GM19467 (cell line): ENCODE measurements at regions not wholly inside any gene's neighbourhood (a gene's known extent, or its start where the extent isn't known, plus 50 kb on each side); places are given as distances from the start of the nearest gene placed in this dataset.
"Not testable (repeated sequence)": the region's sequence is repeated elsewhere in the genome, so short reads cannot be mapped to it uniquely, and the experiment has no call there.

ENCODE experiments used
- ATAC-seq: cut with Tn5 transposase; IDR thresholded peaks from one replicate; pipeline ENCODE4 v1.9.1; 2021; ENCODE audit warnings: mild to moderate bottlenecking, moderate library complexity; ENCODE audit not compliant: unreplicated experiment

DNA sequence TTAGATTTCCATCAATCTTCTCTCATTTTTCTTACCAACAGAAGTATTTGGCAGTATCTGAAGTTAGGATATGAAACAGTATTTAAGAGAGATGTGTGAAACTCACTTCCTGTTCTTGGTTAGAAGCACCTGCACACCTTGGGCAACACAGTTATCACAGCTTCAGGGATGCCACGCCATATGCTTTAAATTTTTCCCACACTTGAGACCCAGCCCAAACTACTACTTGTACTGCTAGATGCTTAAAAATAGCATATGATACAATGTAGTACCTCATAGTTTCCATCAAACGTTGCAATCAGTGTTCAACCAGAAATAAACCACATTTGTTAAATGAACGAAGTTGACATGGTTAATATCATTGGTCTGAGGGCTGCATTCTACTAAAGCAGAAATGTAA is 725.1 kb upstream of the FRG1 start:
- ATAC-seq, result no peak

DNA sequence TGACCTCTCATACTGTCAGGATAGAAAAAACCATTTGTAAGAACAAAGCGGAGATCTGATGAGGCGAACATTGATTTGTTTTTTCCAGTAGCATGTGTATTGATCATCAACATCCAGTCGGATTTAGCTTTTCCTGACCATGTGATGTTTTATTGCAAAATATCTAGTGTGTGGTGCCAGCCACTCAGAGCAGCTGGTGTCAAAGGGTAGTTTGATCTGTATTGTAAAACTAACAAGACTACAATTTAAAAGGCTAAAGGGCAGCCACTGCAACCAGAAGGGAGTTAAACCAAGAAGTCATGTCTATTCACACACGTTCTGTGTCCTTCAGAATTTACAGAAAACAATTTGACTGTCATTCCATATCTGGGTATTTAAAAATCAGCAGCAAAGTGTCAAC is 719.0 kb upstream of the FRG1 start:
- ATAC-seq, result no peak

- no peak for ATAC-seq
Measured at GRCh38 chr4:189228726-189229125, 711.9 kb upstream of the FRG1 start.

DNA sequence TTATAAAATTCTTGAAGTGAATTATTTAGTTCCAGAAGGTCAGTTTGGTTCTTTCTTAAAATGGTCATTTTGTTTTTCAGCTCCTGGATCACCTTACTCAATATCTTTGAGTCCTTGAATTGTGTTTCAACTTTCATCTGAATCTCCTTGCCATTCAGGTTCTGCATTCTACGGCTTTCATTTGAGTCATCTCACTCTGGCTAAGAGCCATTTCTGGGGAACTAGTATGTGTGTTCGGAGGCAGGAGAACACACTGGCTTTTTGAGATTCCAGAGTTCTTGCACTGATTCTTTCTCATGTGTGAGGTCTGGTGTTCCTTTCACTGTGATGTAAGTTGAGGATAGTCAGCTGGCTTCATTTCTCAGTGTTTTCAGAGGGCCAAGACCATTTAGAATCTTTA is 708.4 kb upstream of the FRG1 start:
- ATAC-seq, result no peak

- ATAC-seq, result not testable (repeated sequence)
Measured at GRCh38 chr4:189233754-189234153, 706.9 kb upstream of the FRG1 start.

DNA sequence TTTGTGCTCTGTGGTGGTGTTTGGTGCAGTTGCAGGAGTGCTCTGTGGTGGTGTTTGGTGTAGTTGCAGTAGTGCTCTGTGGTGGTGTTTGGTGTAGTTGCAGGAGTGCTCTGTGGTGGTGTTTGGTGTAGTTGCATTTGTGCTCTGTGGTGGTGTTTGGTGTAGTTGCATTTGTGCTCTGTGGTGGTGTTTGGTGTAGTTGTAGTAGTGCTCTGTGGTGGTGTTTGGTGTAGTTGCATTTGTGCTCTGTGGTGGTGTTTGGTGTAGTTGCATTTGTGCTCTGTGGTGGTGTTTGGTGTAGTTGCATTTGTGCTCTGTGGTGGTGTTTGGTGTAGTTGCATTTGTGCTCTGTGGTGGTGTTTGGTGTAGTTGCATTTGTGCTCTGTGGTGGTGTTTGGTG is 705.7 kb upstream of the FRG1 start:
- ATAC-seq, result not testable (repeated sequence)

DNA sequence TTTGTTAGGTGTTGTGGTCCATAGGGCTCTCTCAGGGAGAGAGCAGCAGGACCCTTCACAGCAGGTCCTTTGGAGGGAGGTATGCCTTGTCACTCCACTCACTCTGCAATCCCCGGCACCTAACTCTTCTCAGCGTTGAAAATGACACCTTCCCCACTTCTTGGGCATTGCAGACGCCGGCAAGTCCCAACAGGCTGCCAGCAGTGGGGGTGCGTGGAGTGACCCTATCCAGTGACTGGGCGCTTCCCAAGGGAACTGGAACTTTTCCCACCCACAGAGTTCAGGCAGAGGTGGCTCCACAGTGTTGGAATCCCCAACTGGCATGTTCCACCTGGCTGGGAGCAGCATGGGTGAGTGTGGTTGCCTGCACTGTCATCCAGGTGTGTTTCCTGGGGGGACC is 705.1 kb upstream of the FRG1 start:
- ATAC-seq, result no peak

DNA sequence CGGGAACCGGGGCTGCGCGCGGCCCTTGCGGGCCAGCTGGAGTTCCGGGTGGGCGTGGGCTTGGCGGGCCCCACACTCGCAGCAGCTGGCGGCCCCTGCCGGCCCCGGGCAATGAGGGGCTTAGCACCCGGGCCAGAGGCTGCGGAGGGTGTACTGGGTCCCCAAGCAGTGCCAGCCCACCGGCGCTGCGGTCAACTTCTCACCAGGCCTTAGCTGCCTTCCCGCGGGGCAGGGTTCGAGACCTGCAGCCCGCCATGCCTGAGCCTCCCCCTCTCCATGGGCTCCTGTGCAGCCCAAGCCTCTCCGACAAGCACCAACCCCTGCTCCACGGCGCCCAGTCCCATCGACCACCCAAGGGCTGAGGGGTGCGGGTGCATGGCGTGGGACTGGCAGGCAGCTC is 704.4 kb upstream of the FRG1 start:
- ATAC-seq, result not testable (repeated sequence)

- ATAC-seq, result no peak
Measured at GRCh38 chr4:189237340-189237739, 703.3 kb upstream of the FRG1 start.

- ATAC-seq, result no peak
Measured at GRCh38 chr4:189255636-189256035, 685.0 kb upstream of the FRG1 start.

GRCh38 chr4:189261475-189261874 is 679.2 kb upstream of the FRG1 start:
- ATAC-seq, result no peak

DNA sequence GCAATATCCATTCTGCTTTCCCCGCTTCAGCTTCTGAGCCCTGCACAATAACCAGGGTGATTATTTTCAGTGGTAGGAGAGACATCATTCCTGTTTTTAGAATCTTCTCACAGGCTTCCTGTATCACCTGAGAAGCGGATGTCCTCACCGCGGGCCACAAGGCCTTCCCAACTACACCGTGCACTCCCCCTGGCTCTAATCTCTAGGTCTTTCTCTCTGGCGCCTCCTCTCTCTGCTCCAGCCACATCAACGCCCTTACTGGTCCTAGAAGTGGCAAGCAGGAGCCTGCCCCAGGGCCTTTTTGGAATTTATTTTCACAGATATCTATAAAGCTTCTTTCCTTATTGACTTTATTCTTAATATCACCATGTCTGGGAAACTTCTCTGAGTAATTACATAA is 675.2 kb upstream of the FRG1 start:
- ATAC-seq, result no peak

GRCh38 chr4:189267312-189267965 is 673.2 kb upstream of the FRG1 start:
- ATAC-seq, result no peak

DNA sequence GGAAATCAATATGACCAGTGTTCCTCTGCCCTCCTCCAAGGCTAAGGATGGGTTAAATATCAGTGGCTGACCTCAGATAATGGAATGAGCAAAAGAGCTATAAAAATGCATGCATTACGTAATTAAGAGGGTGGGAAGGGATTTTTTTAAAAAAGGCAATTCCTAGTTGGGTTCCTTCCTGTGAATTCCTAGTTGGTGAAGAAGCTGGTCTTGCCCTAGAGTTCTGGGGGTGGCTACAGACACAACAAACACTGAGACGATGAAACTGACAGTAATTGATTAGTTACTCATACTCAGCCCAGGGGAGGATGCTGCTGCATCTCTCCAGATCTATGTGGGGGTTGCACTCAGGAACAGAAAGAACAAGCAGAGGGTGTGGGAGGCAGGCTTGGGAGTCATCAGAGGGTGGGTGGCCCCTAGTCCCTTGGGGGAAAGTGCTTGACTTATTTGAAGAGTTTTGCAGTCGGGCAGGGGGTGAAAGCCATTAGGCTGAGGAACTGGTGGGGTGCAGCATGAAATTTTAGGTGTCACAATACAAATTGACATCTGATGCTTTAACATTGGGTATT is 662.0 kb upstream of the FRG1 start:
- ATAC-seq, result no peak

- ATAC-seq, result no peak
Measured at GRCh38 chr4:189279188-189279587, 661.5 kb upstream of the FRG1 start.

- ATAC-seq, result no peak
Measured at GRCh38 chr4:189285377-189285776, 655.3 kb upstream of the FRG1 start.

GRCh38 chr4:189291939-189292338 is 648.7 kb upstream of the FRG1 start:
- ATAC-seq, result no peak

- no peak for ATAC-seq
Measured at GRCh38 chr4:189293459-189293858, 647.2 kb upstream of the FRG1 start.

- no peak for ATAC-seq
Measured at GRCh38 chr4:189294574-189294973, 646.1 kb upstream of the FRG1 start.

- no peak for ATAC-seq
Measured at GRCh38 chr4:189299706-189300105, 641.0 kb upstream of the FRG1 start.

- ATAC-seq, result no peak
Measured at GRCh38 chr4:189301692-189302091, 639.0 kb upstream of the FRG1 start.

DNA sequence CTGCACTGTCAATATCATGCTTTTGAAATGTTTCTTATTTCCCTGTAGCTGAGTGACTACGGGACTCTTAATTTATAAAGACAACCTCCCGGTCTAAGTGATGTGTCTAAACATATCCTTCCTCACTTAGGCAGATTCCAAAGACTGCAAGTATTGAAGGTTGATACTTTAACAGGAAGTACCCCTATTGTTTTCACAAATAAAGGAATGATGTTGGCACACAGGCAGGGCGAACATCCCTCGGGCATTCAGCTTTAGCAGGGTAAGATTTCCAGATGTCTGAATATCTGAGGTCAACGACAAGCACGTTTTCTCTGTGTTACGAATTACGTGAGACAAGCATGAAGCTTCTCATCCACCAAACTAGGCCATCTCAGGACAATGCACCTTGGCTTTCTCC is 638.0 kb upstream of the FRG1 start:
- ATAC-seq, result no peak

DNA sequence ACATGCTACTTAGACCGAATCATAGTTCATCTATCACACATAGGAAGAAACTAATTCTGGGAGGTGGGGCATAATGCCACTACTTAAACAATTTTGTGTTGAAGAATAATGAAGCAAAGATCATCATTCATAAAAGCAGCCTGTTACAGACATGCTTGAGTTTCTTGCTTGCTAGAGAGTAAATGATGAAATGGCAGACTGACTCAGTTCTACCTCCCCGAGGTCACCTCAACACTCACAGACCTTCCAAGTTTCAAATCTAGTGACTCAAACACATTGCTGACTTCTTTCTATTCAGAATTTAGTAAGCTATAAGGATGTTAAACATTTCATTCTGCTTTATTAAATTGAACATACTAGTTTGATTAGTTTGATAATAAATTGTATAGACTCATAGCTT is 636.5 kb upstream of the FRG1 start:
- no peak for ATAC-seq
